Breast epithelium (tissue), 4 donors: ENCODE measurements at regions not wholly inside any gene's neighbourhood (a gene's known extent, or its start where the extent isn't known, plus 50 kb on each side); places are given as distances from the start of the nearest gene placed in this dataset.

Experiments used
- DNase-seq, 2 donors: peaks; one replicate each; pipeline ENCODE4 v3.0.0-alpha.2; 2019; ENCODE audit warnings: low spot score in 2 of 2
- H3K27ac ChIP-seq, 2 donors: fragments of 200-600 bp; sonication (generic) in 1 of 2; one replicate each; pipeline ENCODE4 v1.5.1; 2016 to 2019; ENCODE audit warnings: mild to moderate bottlenecking in 1 of 2
- H3K27me3 ChIP-seq, 2 donors: fragments of 200-600 bp; sonication (generic) in 1 of 2; one replicate each; pipeline versions ENCODE4 v1.5.1 to v1.6.0; 2017 to 2019; ENCODE audit warnings: control low read depth in 1 of 2, mild to moderate bottlenecking in 1 of 2
- H3K36me3 ChIP-seq: fragments of 200-600 bp; one replicate; pipeline ENCODE4 v1.5.1; 2019
- H3K4me1 ChIP-seq, 2 donors: fragments of 200-600 bp; sonication (generic); one replicate each; pipeline ENCODE4 v1.5.1; 2016 to 2019; ENCODE audit warnings: control low read depth in 1 of 2
- H3K4me3 ChIP-seq, 3 donors: fragments of 200-600 bp; sonication (generic); 1 replicate in 2 of 3; 2 replicates in 1 of 3; pipeline ENCODE4 v1.5.1; 2016 to 2019; ENCODE audit warnings: mild to moderate bottlenecking in 3 of 3, moderate library complexity in 2 of 3
- H3K9me3 ChIP-seq, 2 donors: fragments of 200-600 bp; sonication (generic) in 1 of 2; one replicate each; pipeline ENCODE4 v1.5.1; 2016 to 2019; ENCODE audit warnings: control low read depth in 1 of 2
- POLR2A ChIP-seq: fragments of 450-650 bp; IDR thresholded peaks from one replicate; pipeline ENCODE4 v1.6.1; 2016; ENCODE audit warnings: antibody characterized with exemption, mild to moderate bottlenecking, moderate library complexity
- POLR2AphosphoS5 ChIP-seq, 3 donors: sonication (generic); formaldehyde crosslinking; IDR thresholded peaks; one replicate each; pipeline ENCODE4 v1.6.1; 2017; ENCODE audit warnings: antibody characterized with exemption in 3 of 3
- intact Hi-C: fragments of 100-400 bp; cut with DNase I; formaldehyde crosslinking; loops from one replicate; pipeline ENCODE4 v1.15.1; 2023; ENCODE audit warnings: low total_unique reads
- TF ChIP-seq, protein P1 (sequence below), 3 donors: fragments of 450-650 bp; IDR thresholded peaks; one replicate each; pipeline ENCODE4 v1.5.1; 2016 to 2017; ENCODE audit warnings: antibody characterized with exemption in 3 of 3, mild to moderate bottlenecking in 3 of 3, moderate library complexity in 3 of 3

DNA sequence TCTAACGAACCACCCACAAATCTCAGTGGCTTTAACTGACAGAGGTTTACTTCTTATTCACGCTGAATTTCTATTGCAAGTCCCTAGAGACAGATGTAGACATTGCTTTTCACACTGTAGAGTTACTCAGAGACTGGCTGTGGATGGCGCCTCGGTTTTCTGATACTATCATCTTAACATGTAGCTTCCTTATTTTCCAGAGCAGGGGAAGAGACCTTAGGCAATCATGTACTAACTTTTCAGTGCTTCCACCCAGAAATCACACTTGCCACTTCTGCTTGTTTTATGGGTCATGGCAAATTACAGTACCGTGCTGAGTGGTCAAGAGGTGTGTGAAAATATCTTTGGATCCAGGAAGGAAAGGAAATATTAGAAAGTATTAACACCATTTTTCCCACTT is 65.4 kb downstream of the MAF start:
- intact Hi-C loops = no loop called here
- Histone ChIP-seq H3K4me3 (no peak overlapping the region), H3K36me3 (no peaks in the 10 kb centered on the region), H3K27me3 (no peaks in the 10 kb centered on the region), H3K4me1 (no peaks in the 10 kb centered on the region), H3K27ac (no peak overlapping the region), H3K9me3 (no peaks in the 10 kb centered on the region)
- no peak for TF ChIP-seq POLR2A
- TF ChIP-seq, protein P1, sequence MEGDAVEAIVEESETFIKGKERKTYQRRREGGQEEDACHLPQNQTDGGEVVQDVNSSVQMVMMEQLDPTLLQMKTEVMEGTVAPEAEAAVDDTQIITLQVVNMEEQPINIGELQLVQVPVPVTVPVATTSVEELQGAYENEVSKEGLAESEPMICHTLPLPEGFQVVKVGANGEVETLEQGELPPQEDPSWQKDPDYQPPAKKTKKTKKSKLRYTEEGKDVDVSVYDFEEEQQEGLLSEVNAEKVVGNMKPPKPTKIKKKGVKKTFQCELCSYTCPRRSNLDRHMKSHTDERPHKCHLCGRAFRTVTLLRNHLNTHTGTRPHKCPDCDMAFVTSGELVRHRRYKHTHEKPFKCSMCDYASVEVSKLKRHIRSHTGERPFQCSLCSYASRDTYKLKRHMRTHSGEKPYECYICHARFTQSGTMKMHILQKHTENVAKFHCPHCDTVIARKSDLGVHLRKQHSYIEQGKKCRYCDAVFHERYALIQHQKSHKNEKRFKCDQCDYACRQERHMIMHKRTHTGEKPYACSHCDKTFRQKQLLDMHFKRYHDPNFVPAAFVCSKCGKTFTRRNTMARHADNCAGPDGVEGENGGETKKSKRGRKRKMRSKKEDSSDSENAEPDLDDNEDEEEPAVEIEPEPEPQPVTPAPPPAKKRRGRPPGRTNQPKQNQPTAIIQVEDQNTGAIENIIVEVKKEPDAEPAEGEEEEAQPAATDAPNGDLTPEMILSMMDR (IDR thresholded peaks at IDR 0.05) = no peak
- TF ChIP-seq POLR2AphosphoS5 (IDR thresholded peaks at IDR 0.05) = no peak
- no peak for DNase-seq

DNA sequence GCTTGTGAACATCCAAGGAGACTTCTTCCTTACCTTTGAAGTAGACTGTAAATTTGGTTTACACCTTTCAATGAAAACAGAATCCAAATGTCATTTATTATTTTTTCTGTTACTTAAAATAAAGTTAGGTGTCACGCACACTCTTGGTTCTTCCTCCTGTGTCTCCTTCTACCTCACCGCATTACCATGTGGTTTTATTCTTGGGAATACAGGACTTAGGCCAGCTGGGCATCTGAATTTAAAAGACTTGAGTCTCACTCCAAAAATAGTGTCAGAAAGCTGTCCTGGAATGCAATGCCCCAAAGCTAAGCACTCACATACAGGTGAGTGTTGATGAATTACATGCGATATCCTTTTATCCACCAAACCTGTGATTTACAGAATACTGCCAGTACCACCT is 66.4 kb downstream of the MAF start:
- intact Hi-C loops = no loop called here
- no peaks in the 10 kb centered on the region for H3K9me3 ChIP-seq
- H3K27ac ChIP-seq = no peak overlapping the region
- TF ChIP-seq POLR2AphosphoS5 (IDR thresholded peaks at IDR 0.05) (no peak), POLR2A (no peak)
- TF ChIP-seq, protein P1 (IDR thresholded peaks at IDR 0.05) = no peak
- DNase-seq = no peak
- H3K27me3 ChIP-seq = no peaks in the 10 kb centered on the region
- no peak overlapping the region for H3K4me3 ChIP-seq
- no peaks in the 10 kb centered on the region for H3K36me3 ChIP-seq
- no peaks in the 10 kb centered on the region for H3K4me1 ChIP-seq

DNA sequence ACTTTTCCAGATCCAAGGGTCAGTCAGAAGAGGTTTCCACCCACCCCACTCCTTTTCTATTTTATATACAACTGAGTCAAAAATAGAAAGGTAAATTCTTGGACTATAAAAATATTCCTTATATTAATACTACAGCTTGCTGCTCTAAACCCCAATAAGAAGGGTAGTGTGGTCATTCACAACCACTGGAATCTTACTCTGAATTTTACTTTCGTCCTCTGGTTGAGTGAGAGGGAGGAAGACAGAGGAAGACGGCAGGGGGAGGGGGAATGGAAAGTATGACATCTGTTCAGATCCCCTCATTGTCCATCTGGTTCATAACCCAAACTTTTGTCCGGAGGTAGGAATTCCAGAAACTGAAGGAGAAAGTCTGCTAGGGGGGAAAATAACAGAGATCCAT is 67.2 kb downstream of the MAF start:
- intact Hi-C loops = no loop called here
- H3K9me3 ChIP-seq = no peaks in the 10 kb centered on the region
- no peaks in the 10 kb centered on the region for H3K36me3 ChIP-seq
- DNase-seq = no peak
- no peak overlapping the region for H3K4me3 ChIP-seq
- H3K4me1 ChIP-seq = no peaks in the 10 kb centered on the region
- H3K27me3 ChIP-seq = no peaks in the 10 kb centered on the region
- H3K27ac ChIP-seq = no peak overlapping the region
- TF ChIP-seq, protein P1 (IDR thresholded peaks at IDR 0.05) = no peak
- no peak for TF ChIP-seq POLR2AphosphoS5 (IDR thresholded peaks at IDR 0.05)
- no peak for TF ChIP-seq POLR2A

DNA sequence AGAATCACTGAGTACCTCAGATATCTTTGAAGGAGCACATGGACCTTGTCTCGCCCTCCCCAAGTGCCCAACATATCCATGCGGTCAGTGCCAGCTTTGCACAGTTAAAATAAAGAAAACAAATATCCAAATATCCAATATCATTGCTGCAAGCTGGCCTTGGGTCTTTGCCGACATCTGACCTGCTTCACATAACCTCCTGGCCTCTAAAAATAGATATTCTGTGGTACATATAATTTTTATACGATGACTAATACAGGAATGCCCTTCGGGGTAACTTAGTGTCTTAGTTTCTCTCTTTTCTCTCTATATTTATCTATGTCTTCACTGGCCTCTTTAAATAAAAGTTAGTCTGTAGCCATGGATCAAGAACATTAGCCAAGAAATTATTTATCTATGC is 67.8 kb downstream of the MAF start:
- H3K36me3 ChIP-seq = no peaks in the 10 kb centered on the region
- TF ChIP-seq POLR2AphosphoS5 (IDR thresholded peaks at IDR 0.05) (no peak), POLR2A (no peak)
- TF ChIP-seq, protein P1 (IDR thresholded peaks at IDR 0.05) = no peak
- H3K9me3 ChIP-seq = no peaks in the 10 kb centered on the region
- DNase-seq = no peak
- H3K4me3 ChIP-seq = no peak overlapping the region
- no peaks in the 10 kb centered on the region for H3K4me1 ChIP-seq
- H3K27ac ChIP-seq = no peak overlapping the region
- no peaks in the 10 kb centered on the region for H3K27me3 ChIP-seq
- intact Hi-C loops = no loop called here

DNA sequence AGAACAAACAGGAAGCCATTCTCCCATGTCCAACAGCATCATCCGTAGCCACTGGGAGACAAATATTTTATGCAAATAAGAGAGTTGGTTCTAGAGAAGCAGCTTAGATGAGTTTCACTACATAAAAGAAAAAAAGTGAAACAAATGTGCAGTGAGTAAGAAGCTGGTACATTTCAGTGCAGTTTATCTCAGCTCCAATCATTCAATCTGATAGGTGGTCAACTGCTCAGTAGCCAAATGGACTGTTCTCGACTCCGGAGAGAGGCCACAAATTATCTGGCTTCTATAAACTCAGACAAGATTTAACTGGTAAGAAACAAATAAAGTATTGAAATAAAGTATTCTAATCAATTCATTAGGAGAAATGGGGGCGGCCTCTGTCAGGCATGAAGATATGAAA is 68.3 kb downstream of the MAF start:
- TF ChIP-seq POLR2AphosphoS5 (IDR thresholded peaks at IDR 0.05) = no peak
- TF ChIP-seq, protein P1 (IDR thresholded peaks at IDR 0.05) = no peak
- TF ChIP-seq POLR2A = no peak
- Histone ChIP-seq H3K27ac (no peak overlapping the region), H3K4me1 (no peaks in the 10 kb centered on the region), H3K9me3 (no peaks in the 10 kb centered on the region), H3K4me3 (no peak overlapping the region), H3K36me3 (no peaks in the 10 kb centered on the region), H3K27me3 (no peaks in the 10 kb centered on the region)
- no peak for DNase-seq
- intact Hi-C loops = no loop called here
